T-cell (primary cell): ENCODE measurements at regions not wholly inside any gene's neighbourhood (a gene's known extent, or its start where the extent isn't known, plus 50 kb on each side); places are given as distances from the start of the nearest gene placed in this dataset.

Source experiments
- ATAC-seq, 4 experiments: fragments of 200-7000 bp in 3 of 4; fragments of 150-1000 bp in 1 of 4; cut with Tn5 transposase; replicated peaks in 1 of 4; 1 replicate in 3 of 4; 2 replicates in 1 of 4; pipeline ENCODE4 v1.10.0; 2021; ENCODE audit warnings: moderate library complexity in 3 of 4, mild to moderate bottlenecking in 2 of 4, moderate number of reproducible peaks in 1 of 4
- CTCF ChIA-PET, 2 donors: fragments of 300-600 bp; sonication (Branson Sonifier 250); formaldehyde crosslinking; loops; one replicate each; lab custom pipeline; 2022; ENCODE audit warnings: antibody characterized with exemption in 2 of 2; lab: Charles Lee
- POLR2A ChIA-PET, 2 donors: fragments of 300-600 bp; sonication (Branson Sonifier 250); formaldehyde crosslinking; loops; one replicate each; lab custom pipeline; 2022; ENCODE audit warnings: antibody characterized with exemption in 2 of 2; lab: Charles Lee
- DNase-seq, 35 experiments: peaks; one replicate each; pipeline versions ENCODE4 v3.0.0 to v3.0.0-alpha.2; 2013 to 2023
- H3K27ac ChIP-seq: one replicate; pipeline ENCODE4 v1.5.1; 2013; ENCODE audit warnings: low read length
- H3K27me3 ChIP-seq, 2 experiments: replicated peaks in 1 of 2; 1 replicate in 1 of 2; 2 replicates in 1 of 2; pipeline versions ENCODE4 v1.6.1 to v1.7.0; 2013; ENCODE audit warnings: low read length in 1 of 2, mixed read lengths in 1 of 2; ENCODE audit not compliant: control insufficient read depth in 2 of 2, insufficient read depth in 2 of 2; ENCODE audit errors: extremely low read depth in 1 of 2
- H3K36me3 ChIP-seq, 2 donors: 1 replicate in 1 of 2; 2 replicates in 1 of 2; pipeline versions ENCODE4 v1.6.1 to v1.7.0; 2013; ENCODE audit warnings: low read length in 1 of 2; ENCODE audit not compliant: control insufficient read depth in 2 of 2, insufficient read depth in 1 of 2; ENCODE audit errors: extremely low read depth in 1 of 2
- H3K4me1 ChIP-seq, 2 experiments: 1 replicate in 1 of 2; 2 replicates in 1 of 2; pipeline versions ENCODE4 v1.6.1 to v1.7.0; 2013; ENCODE audit warnings: low read length in 2 of 2, mixed read lengths in 1 of 2; ENCODE audit not compliant: insufficient read depth in 2 of 2, control insufficient read depth in 1 of 2; ENCODE audit errors: extremely low read depth in 1 of 2
- H3K4me3 ChIP-seq, 2 donors: 1 replicate in 1 of 2; 2 replicates in 1 of 2; pipeline versions ENCODE4 v1.5.1 to v1.7.0; 2013; ENCODE audit warnings: mild to moderate bottlenecking in 2 of 2, low read length in 1 of 2, moderate library complexity in 1 of 2; ENCODE audit not compliant: control insufficient read depth in 1 of 2; ENCODE audit errors: extremely low read depth in 1 of 2
- H3K9me3 ChIP-seq: 2 replicates; pipeline ENCODE4 v1.7.0; 2013
- H3K27ac Mint-ChIP-seq, 2 donors: one replicate each; pipeline ENCODE4 v1.8.0; 2020 to 2021; ENCODE audit warnings: mild to moderate bottlenecking in 2 of 2, mixed read lengths in 2 of 2
- H3K27me3 Mint-ChIP-seq, 2 donors: one replicate each; pipeline ENCODE4 v1.8.0; 2021 to 2022; ENCODE audit warnings: mixed read lengths in 2 of 2
- H3K36me3 Mint-ChIP-seq: one replicate; pipeline ENCODE4 v1.8.0; 2021; ENCODE audit warnings: mixed read lengths
- H3K4me1 Mint-ChIP-seq, 3 donors: one replicate each; pipeline ENCODE4 v1.8.0; 2020 to 2022; ENCODE audit warnings: mixed read lengths in 3 of 3, mild to moderate bottlenecking in 1 of 3
- H3K4me3 Mint-ChIP-seq, 3 donors: one replicate each; pipeline ENCODE4 v1.8.0; 2020 to 2022; ENCODE audit warnings: mild to moderate bottlenecking in 3 of 3, mixed read lengths in 3 of 3, moderate library complexity in 3 of 3
- H3K9me3 Mint-ChIP-seq, 3 donors: one replicate each; pipeline ENCODE4 v1.8.0; 2020 to 2022; ENCODE audit warnings: mixed read lengths in 3 of 3
- WGBS: methylation state at CpG from one replicate; pipeline ENCODE4 v1.1.5; 2013; ENCODE audit warnings: missing lambda C conversion rate; ENCODE audit not compliant: insufficient coverage; 5-methylcytosine and 5-hydroxymethylcytosine counted together

DNA sequence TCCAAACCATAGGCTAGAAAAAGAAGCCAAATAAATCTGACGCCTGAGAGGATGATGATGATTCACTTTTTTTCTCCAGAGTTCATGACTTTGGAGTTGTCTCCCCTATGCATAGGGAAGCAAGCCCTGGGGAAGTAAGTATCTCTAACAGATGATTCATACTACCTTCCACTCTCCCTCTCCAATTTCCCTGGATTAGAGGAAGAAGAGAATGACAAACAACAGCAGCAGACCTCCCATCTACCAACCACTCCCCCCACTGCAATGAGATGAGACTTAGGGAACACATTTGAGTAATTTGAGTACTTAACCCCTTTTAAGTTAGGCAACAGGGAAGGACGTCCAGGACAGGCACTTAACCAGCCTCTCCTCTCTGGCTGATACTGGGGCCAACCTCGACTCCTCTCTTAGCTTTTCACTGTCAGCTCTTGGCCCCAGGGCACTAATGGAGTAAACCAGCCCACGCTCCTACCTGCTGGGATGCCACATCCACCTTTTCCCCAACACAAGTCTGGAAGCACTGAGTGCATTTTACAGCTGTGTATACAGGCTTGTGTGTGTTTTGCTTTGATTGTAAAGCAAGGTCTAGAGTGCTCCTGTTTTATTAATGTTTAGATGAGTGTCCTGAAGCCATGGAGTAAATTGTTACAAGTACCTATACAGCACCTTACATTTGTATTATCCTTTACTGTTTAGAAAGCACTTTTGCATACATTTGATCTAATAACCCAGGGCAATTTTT is 180.7 kb downstream of the PHLDA1 start:
- no peaks in the 10 kb centered on the region for H3K36me3 Mint-ChIP-seq

GRCh38 chr12:75848961-75849360 is 182.6 kb downstream of the PHLDA1 start:
- H3K27me3 Mint-ChIP-seq, result peaks cover 3 to 19% of the 10 kb centered on the region in 2 donors
- no peaks in the 10 kb centered on the region for H3K9me3 ChIP-seq
- no CpG with 5 or more reads among the region's 1 CpG for WGBS
- DNase-seq, result no peak
- peaks cover 0 to 3% of the 10 kb centered on the region in 2 experiments for H3K27me3 ChIP-seq
- no peak overlapping the region for H3K27ac Mint-ChIP-seq
- no peaks in the 10 kb centered on the region for H3K36me3 ChIP-seq
- no peak overlapping the region for H3K27ac ChIP-seq
- H3K36me3 Mint-ChIP-seq, result no peaks in the 10 kb centered on the region
- ATAC-seq, result no peak
- H3K4me1 ChIP-seq, result no peaks in the 10 kb centered on the region
- H3K4me3 ChIP-seq, result no peak overlapping the region
- CTCF ChIA-PET, result no interaction called here
- no peak overlapping the region for H3K4me3 Mint-ChIP-seq
- H3K9me3 Mint-ChIP-seq, result peaks cover 0 to 9% (median 0%) of the 10 kb centered on the region in 3 donors
- POLR2A ChIA-PET, result no interaction called here
- peaks cover 0 to 4% (median 4%) of the 10 kb centered on the region in 3 donors for H3K4me1 Mint-ChIP-seq

More for the DNA sequence above, 180.7 kb downstream of the PHLDA1 start:
- no peak overlapping the region for H3K4me3 Mint-ChIP-seq
- no peak overlapping the region for H3K4me3 ChIP-seq
- 54% methylated on average over 2 of the region's 4 CpGs for WGBS
- peaks cover 0 to 4% (median 4%) of the 10 kb centered on the region in 3 donors for H3K4me1 Mint-ChIP-seq
- CTCF ChIA-PET, result no interaction called here
- DNase-seq (no peak), ATAC-seq (no peak)
- no peaks in the 10 kb centered on the region for H3K36me3 ChIP-seq
- no peaks in the 10 kb centered on the region for H3K4me1 ChIP-seq
- no peak overlapping the region for H3K27ac ChIP-seq
- POLR2A ChIA-PET, result no interaction called here
- peaks cover 0 to 3% of the 10 kb centered on the region in 2 experiments for H3K27me3 ChIP-seq
- peaks cover 0 to 7% (median 0%) of the 10 kb centered on the region in 3 donors for H3K9me3 Mint-ChIP-seq
- peaks cover 3 to 24% of the 10 kb centered on the region in 2 donors for H3K27me3 Mint-ChIP-seq
- H3K27ac Mint-ChIP-seq, result no peak overlapping the region
- H3K9me3 ChIP-seq, result no peaks in the 10 kb centered on the region

- Mint-ChIP-seq H3K4me1 (peaks cover 0 to 4% (median 4%) of the 10 kb centered on the region in 3 donors), H3K36me3 (no peaks in the 10 kb centered on the region), H3K27me3 (peaks cover 3 to 17% of the 10 kb centered on the region in 2 donors), H3K27ac (no peak overlapping the region), H3K9me3 (peaks cover 0 to 9% (median 0%) of the 10 kb centered on the region in 3 donors), H3K4me3 (no peak overlapping the region)
- 66% methylated on average over 6 of the region's 7 CpGs for WGBS
- CTCF ChIA-PET, result no interaction called here
- Histone ChIP-seq H3K27me3 (no peaks in the 10 kb centered on the region), H3K4me3 (no peak overlapping the region), H3K4me1 (no peaks in the 10 kb centered on the region), H3K36me3 (no peaks in the 10 kb centered on the region), H3K9me3 (no peaks in the 10 kb centered on the region), H3K27ac (no peak overlapping the region)
- ATAC-seq, result no peak
- POLR2A ChIA-PET, result interaction anchor here in 1 of 2 donors (0.7 kb wide), 1 partner anchor 89 kb away, joined by 4 read pairs; no protein-coding TSS in a partner anchor
- no peak for DNase-seq
Measured at GRCh38 chr12:75848431-75848925, 183.1 kb downstream of the PHLDA1 start.

- Mint-ChIP-seq H3K9me3 (peaks cover 0 to 9% (median 0%) of the 10 kb centered on the region in 3 donors), H3K4me3 (no peak overlapping the region), H3K27me3 (peaks cover 0 to 7% of the 10 kb centered on the region in 2 donors), H3K4me1 (peaks cover 0 to 4% (median 4%) of the 10 kb centered on the region in 3 donors), H3K27ac (no peak overlapping the region), H3K36me3 (no peaks in the 10 kb centered on the region)
- H3K27ac ChIP-seq, result no peak overlapping the region
- H3K36me3 ChIP-seq, result no peaks in the 10 kb centered on the region
- no CpG with 5 or more reads among the region's 1 CpG for WGBS
- POLR2A ChIA-PET, result no interaction called here
- H3K4me3 ChIP-seq, result no peak overlapping the region
- no peaks in the 10 kb centered on the region for H3K9me3 ChIP-seq
- ATAC-seq, result no peak
- no peaks in the 10 kb centered on the region for H3K4me1 ChIP-seq
- no peak for DNase-seq
- H3K27me3 ChIP-seq, result no peaks in the 10 kb centered on the region
- CTCF ChIA-PET, result no interaction called here
Measured at GRCh38 chr12:75846102-75846501, 185.5 kb downstream of the PHLDA1 start.

DNA sequence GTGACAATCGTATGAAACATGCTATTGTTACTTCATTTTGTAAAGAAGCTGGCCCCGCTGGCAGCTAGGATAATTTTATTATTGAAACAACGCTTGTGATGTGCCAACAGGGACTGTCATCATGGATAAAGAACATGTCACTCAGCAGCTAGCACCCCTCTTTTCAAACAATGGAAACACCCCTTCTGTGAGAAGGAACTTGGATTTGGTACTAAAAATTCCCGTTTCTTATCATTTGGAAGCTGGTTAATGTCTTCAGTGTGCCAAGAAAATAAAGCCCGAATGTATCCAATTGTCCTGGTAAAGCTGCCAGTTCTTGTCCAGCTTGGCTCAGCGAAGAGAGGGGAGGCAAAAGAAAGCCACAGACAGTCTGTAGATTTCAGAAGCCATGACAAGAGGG is 186.6 kb downstream of the PHLDA1 start:
- ATAC-seq (no peak), DNase-seq (no peak)
- ChIA-PET POLR2A (interaction anchor here in 1 of 2 donors (0.5 kb wide), 1 partner anchor 189 kb away, joined by 3 read pairs; no protein-coding TSS in a partner anchor), CTCF (no interaction called here)
- Histone ChIP-seq H3K4me3 (no peak overlapping the region), H3K27ac (no peak overlapping the region), H3K36me3 (no peaks in the 10 kb centered on the region), H3K4me1 (no peaks in the 10 kb centered on the region), H3K27me3 (no peaks in the 10 kb centered on the region), H3K9me3 (no peaks in the 10 kb centered on the region)
- Mint-ChIP-seq H3K27ac (no peak overlapping the region), H3K4me1 (peaks cover 0 to 4% (median 4%) of the 10 kb centered on the region in 3 donors), H3K9me3 (peaks cover 0 to 9% (median 0%) of the 10 kb centered on the region in 3 donors), H3K27me3 (peaks cover 0 to 7% of the 10 kb centered on the region in 2 donors), H3K36me3 (no peaks in the 10 kb centered on the region), H3K4me3 (no peak overlapping the region)
- WGBS, result 75% methylated on average over 3 of the region's 6 CpGs

GRCh38 chr12:75844049-75844770 is 187.4 kb downstream of the PHLDA1 start:
- no peaks in the 10 kb centered on the region for H3K9me3 ChIP-seq
- no peak overlapping the region for H3K27ac Mint-ChIP-seq
- H3K27ac ChIP-seq, result no peak overlapping the region
- CTCF ChIA-PET, result no interaction called here
- peaks cover 0 to 9% (median 0%) of the 10 kb centered on the region in 3 donors for H3K9me3 Mint-ChIP-seq
- DNase-seq (no peak), ATAC-seq (no peak)
- 73% methylated on average over 7 of the region's 10 CpGs for WGBS
- peaks cover 0 to 7% of the 10 kb centered on the region in 2 donors for H3K27me3 Mint-ChIP-seq
- H3K4me3 Mint-ChIP-seq, result no peak overlapping the region
- no peaks in the 10 kb centered on the region for H3K36me3 Mint-ChIP-seq
- H3K27me3 ChIP-seq, result no peaks in the 10 kb centered on the region
- POLR2A ChIA-PET, result no interaction called here
- H3K4me3 ChIP-seq, result no peak overlapping the region
- H3K4me1 Mint-ChIP-seq, result peaks cover 0 to 4% (median 4%) of the 10 kb centered on the region in 3 donors
- H3K36me3 ChIP-seq, result no peaks in the 10 kb centered on the region
- H3K4me1 ChIP-seq, result no peaks in the 10 kb centered on the region
